B cell (primary cell): ENCODE measurements at regions not wholly inside any gene's neighbourhood (a gene's known extent, or its start where the extent isn't known, plus 50 kb on each side); places are given as distances from the start of the nearest gene placed in this dataset.

ENCODE experiments used
- ATAC-seq: fragments of 200-7000 bp; cut with Tn5 transposase; one replicate; pipeline ENCODE4 v1.10.0; 2021; ENCODE audit warnings: low read depth, mild to moderate bottlenecking, moderate number of reproducible peaks, moderate library complexity
- CTCF ChIA-PET: fragments of 350-600 bp; sonication (Branson Sonifier 250); formaldehyde crosslinking; loops from one replicate; lab custom pipeline; 2021; ENCODE audit warnings: antibody characterized with exemption, inconsistent platforms; lab: Charles Lee
- POLR2A ChIA-PET: fragments of 350-600 bp; sonication (Branson Sonifier 250); formaldehyde crosslinking; loops from one replicate; lab custom pipeline; 2021; ENCODE audit warnings: antibody characterized with exemption; lab: Charles Lee
- DNase-seq: peaks from one replicate; pipeline ENCODE4 v3.0.0; 2013
- H2AFZ ChIP-seq: 2 replicates; pipeline ENCODE4 v1.6.1; 2012; ENCODE audit warnings: mild to moderate bottlenecking, low read depth, low read length; ENCODE audit not compliant: insufficient read depth, poor library complexity, severe bottlenecking
- H3K27ac ChIP-seq, 2 donors: 1 replicate in 1 of 2; 2 replicates in 1 of 2; pipeline ENCODE4 v1.5.1; 2012 to 2013; ENCODE audit warnings: low read length in 2 of 2, mild to moderate bottlenecking in 2 of 2, moderate library complexity in 1 of 2
- H3K27me3 ChIP-seq, 4 experiments: fragments of 200-600 bp in 1 of 4; sonication (generic) in 1 of 4; replicated peaks in 1 of 4; 1 replicate in 2 of 4; 2 replicates in 2 of 4; pipeline versions ENCODE4 v1.6.1 to v1.7.0; 2013 to 2016; ENCODE audit warnings: low read length in 3 of 4, mild to moderate bottlenecking in 2 of 4, mixed read lengths in 1 of 4, moderate library complexity in 1 of 4; ENCODE audit not compliant: insufficient read depth in 4 of 4, control insufficient read depth in 3 of 4; ENCODE audit errors: control extremely low read depth in 1 of 4
- H3K36me3 ChIP-seq, 2 experiments: replicated peaks in 1 of 2; 1 replicate in 1 of 2; 2 replicates in 1 of 2; pipeline versions ENCODE4 v1.6.1 to v1.7.1; 2013; ENCODE audit warnings: low read length in 1 of 2; ENCODE audit not compliant: insufficient read depth in 2 of 2, control insufficient read depth in 1 of 2; ENCODE audit errors: control extremely low read depth in 1 of 2, extremely low read depth in 1 of 2
- H3K4me1 ChIP-seq, 2 donors: fragments of 200-600 bp in 1 of 2; sonication (generic) in 1 of 2; 1 replicate in 1 of 2; 2 replicates in 1 of 2; pipeline versions ENCODE4 v1.5.1 to v1.6.1; 2013 to 2017; ENCODE audit warnings: low read length in 2 of 2; ENCODE audit not compliant: control insufficient read depth in 2 of 2, insufficient read depth in 2 of 2
- H3K4me2 ChIP-seq: replicated peaks from 2 replicates; pipeline ENCODE3; 2012; ENCODE audit warnings: mild to moderate bottlenecking, low read depth, low read length; ENCODE audit not compliant: poor library complexity, severe bottlenecking
- H3K4me3 ChIP-seq, 5 experiments: fragments of 200-600 bp in 1 of 5; sonication (generic) in 1 of 5; 1 replicate in 3 of 5; 2 replicates in 2 of 5; pipeline versions ENCODE4 v1.5.1 to v1.7.0; 2011 to 2016; ENCODE audit warnings: low read length in 4 of 5, mild to moderate bottlenecking in 4 of 5, low read depth in 2 of 5, control low read depth in 1 of 5, moderate library complexity in 1 of 5; ENCODE audit not compliant: insufficient read depth in 1 of 5; ENCODE audit errors: control extremely low read depth in 1 of 5, extremely low read depth in 1 of 5
- H3K79me2 ChIP-seq: fragments of 200-600 bp; sonication (generic); one replicate; pipeline ENCODE4 v1.6.0; 2016; ENCODE audit warnings: low read length; ENCODE audit not compliant: control insufficient read depth, insufficient read depth
- H3K9ac ChIP-seq: fragments of 200-600 bp; sonication (generic); 2 replicates; pipeline ENCODE4 v1.6.1; 2017; ENCODE audit warnings: mild to moderate bottlenecking, low read length, moderate library complexity
- H3K9me3 ChIP-seq, 3 donors: one replicate each; pipeline versions ENCODE4 v1.6.1 to v1.7.1; 2013; ENCODE audit warnings: low read length in 2 of 3; ENCODE audit not compliant: control insufficient read depth in 2 of 3, insufficient read depth in 1 of 3; ENCODE audit errors: control extremely low read depth in 1 of 3
- H4K20me1 ChIP-seq: 2 replicates; pipeline ENCODE4 v1.6.0; 2012; ENCODE audit warnings: mild to moderate bottlenecking, low read length; ENCODE audit not compliant: insufficient read depth, control insufficient read depth, poor library complexity, severe bottlenecking
- H3K27ac Mint-ChIP-seq: one replicate; pipeline ENCODE4 v1.8.0; 2021; ENCODE audit warnings: mixed read lengths
- H3K27me3 Mint-ChIP-seq: one replicate; pipeline ENCODE4 v1.8.0; 2021; ENCODE audit warnings: mixed read lengths
- H3K4me1 Mint-ChIP-seq: one replicate; pipeline ENCODE4 v1.8.0; 2021; ENCODE audit warnings: mixed read lengths
- H3K4me3 Mint-ChIP-seq: one replicate; pipeline ENCODE4 v1.8.0; 2021; ENCODE audit warnings: mixed read lengths
- H3K9me3 Mint-ChIP-seq: one replicate; pipeline ENCODE4 v1.8.0; 2022; ENCODE audit warnings: mixed read lengths; ENCODE audit not compliant: insufficient read depth
- EZH2 ChIP-seq: IDR thresholded peaks from 2 replicates; pipeline ENCODE4 v1.6.1; 2012; ENCODE audit warnings: borderline replicate concordance, low read depth, mild to moderate bottlenecking, moderate library complexity, low read length; ENCODE audit not compliant: insufficient read depth, poor library complexity, severe bottlenecking
- WGBS: methylation state at CpG from one replicate; pipeline ENCODE4 v1.1.5; 2013; ENCODE audit warnings: missing lambda C conversion rate; ENCODE audit not compliant: insufficient coverage; 5-methylcytosine and 5-hydroxymethylcytosine counted together
- intact Hi-C: fragments of 100-400 bp; cut with micrococcal nuclease; formaldehyde crosslinking; loops from one replicate; pipeline ENCODE4 v1.10.0; 2022
- TF ChIP-seq, protein P1 (sequence below): fragments of 200-600 bp; IDR thresholded peaks from one replicate; pipeline ENCODE4 v1.8.0; 2022; ENCODE audit warnings: antibody characterized with exemption, mild to moderate bottlenecking

DNA sequence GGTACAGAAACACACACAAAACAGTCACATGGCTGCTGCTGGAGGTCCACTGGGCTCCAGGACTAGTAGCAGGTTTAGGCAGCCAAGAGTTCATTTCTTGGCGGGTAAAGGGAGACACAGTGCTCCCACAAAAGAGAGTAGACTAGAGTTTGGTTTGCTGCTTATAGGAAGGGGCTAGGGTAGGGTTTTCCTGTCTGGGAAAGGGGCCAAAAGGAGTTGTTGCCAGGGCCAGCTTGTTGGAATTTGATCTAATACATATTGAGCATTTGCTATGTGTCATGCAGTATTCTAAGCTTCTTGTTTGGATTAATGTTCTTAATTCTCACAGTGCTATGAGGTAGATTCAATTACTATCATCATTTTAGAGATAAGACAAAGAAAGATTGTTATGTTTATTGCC, 195.1 kb upstream of the PLET1 start:
- Histone ChIP-seq H3K4me1 (no peaks in the 10 kb centered on the region), H3K27me3 (peaks cover 0 to 3% (median 0%) of the 10 kb centered on the region in 4 experiments), H3K4me2 (no peak overlapping the region), H2AFZ (no peak overlapping the region), H3K9ac (no peak overlapping the region), H3K79me2 (no peaks in the 10 kb centered on the region), H3K36me3 (no peaks in the 10 kb centered on the region), H3K4me3 (no peak overlapping the region), H3K9me3 (no peaks in the 10 kb centered on the region), H4K20me1 (no peaks in the 10 kb centered on the region), H3K27ac (no peak overlapping the region)
- intact Hi-C loops = no loop called here
- TF ChIP-seq, protein P1, sequence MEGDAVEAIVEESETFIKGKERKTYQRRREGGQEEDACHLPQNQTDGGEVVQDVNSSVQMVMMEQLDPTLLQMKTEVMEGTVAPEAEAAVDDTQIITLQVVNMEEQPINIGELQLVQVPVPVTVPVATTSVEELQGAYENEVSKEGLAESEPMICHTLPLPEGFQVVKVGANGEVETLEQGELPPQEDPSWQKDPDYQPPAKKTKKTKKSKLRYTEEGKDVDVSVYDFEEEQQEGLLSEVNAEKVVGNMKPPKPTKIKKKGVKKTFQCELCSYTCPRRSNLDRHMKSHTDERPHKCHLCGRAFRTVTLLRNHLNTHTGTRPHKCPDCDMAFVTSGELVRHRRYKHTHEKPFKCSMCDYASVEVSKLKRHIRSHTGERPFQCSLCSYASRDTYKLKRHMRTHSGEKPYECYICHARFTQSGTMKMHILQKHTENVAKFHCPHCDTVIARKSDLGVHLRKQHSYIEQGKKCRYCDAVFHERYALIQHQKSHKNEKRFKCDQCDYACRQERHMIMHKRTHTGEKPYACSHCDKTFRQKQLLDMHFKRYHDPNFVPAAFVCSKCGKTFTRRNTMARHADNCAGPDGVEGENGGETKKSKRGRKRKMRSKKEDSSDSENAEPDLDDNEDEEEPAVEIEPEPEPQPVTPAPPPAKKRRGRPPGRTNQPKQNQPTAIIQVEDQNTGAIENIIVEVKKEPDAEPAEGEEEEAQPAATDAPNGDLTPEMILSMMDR = no peak
- TF ChIP-seq EZH2 = no peak
- ATAC-seq = no peak
- H3K4me1 Mint-ChIP-seq = no peaks in the 10 kb centered on the region
- ChIA-PET POLR2A (no interaction called here), CTCF (no interaction called here)
- WGBS = 88% methylated on average over 1 of the region's 1 CpG
- no peaks in the 10 kb centered on the region for H3K27me3 Mint-ChIP-seq
- H3K27ac Mint-ChIP-seq = no peak overlapping the region
- no peaks in the 10 kb centered on the region for H3K9me3 Mint-ChIP-seq
- no peak overlapping the region for H3K4me3 Mint-ChIP-seq
- no peak for DNase-seq

DNA sequence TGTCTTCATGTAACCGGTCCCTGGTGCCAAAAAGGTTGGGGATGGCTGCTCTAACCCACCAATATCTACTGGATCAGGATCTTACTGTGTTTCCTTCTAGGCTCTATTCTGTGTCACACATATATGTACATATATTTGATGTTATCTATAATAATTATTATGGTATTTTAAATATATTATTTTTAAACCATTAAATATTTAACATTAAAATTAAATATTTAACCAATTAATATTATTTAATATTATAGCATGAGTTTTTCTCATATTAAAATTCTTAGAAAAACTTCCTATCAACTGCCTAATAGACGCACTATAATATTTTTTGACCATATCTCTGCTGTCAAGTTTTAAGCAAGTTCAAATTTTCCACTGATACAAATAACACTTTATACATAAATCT, 196.9 kb upstream of the PLET1 start:
- POLR2A ChIA-PET = no interaction called here
- intact Hi-C loops = no loop called here
- no peak for ATAC-seq
- Mint-ChIP-seq H3K27ac (no peak overlapping the region), H3K27me3 (no peaks in the 10 kb centered on the region), H3K4me1 (no peaks in the 10 kb centered on the region), H3K9me3 (peaks cover 4% of the 10 kb centered on the region), H3K4me3 (no peak overlapping the region)
- no peak overlapping the region for H3K27ac ChIP-seq
- H3K4me2 ChIP-seq = no peak overlapping the region
- no peak overlapping the region for H3K9ac ChIP-seq
- CTCF ChIA-PET = no interaction called here
- no peaks in the 10 kb centered on the region for H3K36me3 ChIP-seq
- H4K20me1 ChIP-seq = no peaks in the 10 kb centered on the region
- no peak for DNase-seq
- no peak overlapping the region for H3K4me3 ChIP-seq
- WGBS = no CpG with 5 or more reads among the region's 2 CpGs
- H3K4me1 ChIP-seq = no peaks in the 10 kb centered on the region
- H3K79me2 ChIP-seq = no peaks in the 10 kb centered on the region
- no peaks in the 10 kb centered on the region for H3K9me3 ChIP-seq
- H3K27me3 ChIP-seq = peaks cover 0 to 3% (median 0%) of the 10 kb centered on the region in 4 experiments
- TF ChIP-seq EZH2 = no peak
- TF ChIP-seq, protein P1 = no peak
- H2AFZ ChIP-seq = no peak overlapping the region
